Dedifferentiated amniotic fluid mesenchymal stem cell (primary cell): ENCODE measurements at regions not wholly inside any gene's neighbourhood (a gene's known extent, or its start where the extent isn't known, plus 50 kb on each side); places are given as distances from the start of the nearest gene placed in this dataset.
"Not testable (repeated sequence)": the region's sequence is repeated elsewhere in the genome, so short reads cannot be mapped to it uniquely, and the experiment has no call there.

ENCODE experiments used
- DNase-seq: peaks from one replicate; pipeline ENCODE4 v3.0.0-alpha.2; 2016; ENCODE audit errors: extremely low spot score

- DNase-seq, result not testable (repeated sequence)
Measured at GRCh38 chr7:46088486-46088885, 167.4 kb upstream of the IGFBP3 start.

- DNase-seq, result no peak
Measured at GRCh38 chr7:46080595-46081159, 159.6 kb upstream of the IGFBP3 start.

GRCh38 chr7:46079421-46079820 is 158.3 kb upstream of the IGFBP3 start:
- DNase-seq, result no peak

GRCh38 chr7:46076527-46076926 is 155.5 kb upstream of the IGFBP3 start:
- DNase-seq, result no peak

GRCh38 chr7:46072722-46073121 is 151.7 kb upstream of the IGFBP3 start:
- DNase-seq, result peak; percentile 23

- no peak for DNase-seq
Measured at GRCh38 chr7:46071601-46072000, 150.5 kb upstream of the IGFBP3 start.

GRCh38 chr7:46071076-46071475 is 150.0 kb upstream of the IGFBP3 start:
- DNase-seq, result no peak

- no peak for DNase-seq
Measured at GRCh38 chr7:46068159-46068558, 147.1 kb upstream of the IGFBP3 start.

- DNase-seq, result no peak
Measured at GRCh38 chr7:46059308-46060020, 138.4 kb upstream of the IGFBP3 start.

- DNase-seq, result no peak
Measured at GRCh38 chr7:46058086-46058823, 137.2 kb upstream of the IGFBP3 start.

- no peak for DNase-seq
Measured at GRCh38 chr7:46054915-46055314, 133.8 kb upstream of the IGFBP3 start.

GRCh38 chr7:46054272-46054671 is 133.2 kb upstream of the IGFBP3 start:
- no peak for DNase-seq

- no peak for DNase-seq
Measured at GRCh38 chr7:46047581-46047980, 126.5 kb upstream of the IGFBP3 start.

- not testable (repeated sequence) for DNase-seq
Measured at GRCh38 chr7:46043338-46043737, 122.3 kb upstream of the IGFBP3 start.

GRCh38 chr7:46039813-46040212 is 118.7 kb upstream of the IGFBP3 start:
- DNase-seq, result not testable (repeated sequence)

GRCh38 chr7:46035166-46035565 is 114.1 kb upstream of the IGFBP3 start:
- DNase-seq, result no peak

GRCh38 chr7:46034056-46034768 is 113.1 kb upstream of the IGFBP3 start:
- DNase-seq, result peak; percentile 31

- DNase-seq, result no peak
Measured at GRCh38 chr7:46033592-46033991, 112.5 kb upstream of the IGFBP3 start.

GRCh38 chr7:46032942-46033341 is 111.9 kb upstream of the IGFBP3 start:
- peak; percentile 39 for DNase-seq

- no peak for DNase-seq
Measured at GRCh38 chr7:46032353-46032752, 111.3 kb upstream of the IGFBP3 start.

GRCh38 chr7:46029111-46029704 is 108.1 kb upstream of the IGFBP3 start:
- no peak for DNase-seq

- DNase-seq, result no peak
Measured at GRCh38 chr7:46028246-46028645, 107.2 kb upstream of the IGFBP3 start.
